H1 (cell line): ENCODE measurements at regions not wholly inside any gene's neighbourhood (a gene's known extent, or its start where the extent isn't known, plus 50 kb on each side); places are given as distances from the start of the nearest gene placed in this dataset.

ENCODE experiments used
- CTCF ChIA-PET: fragments of 300-600 bp; sonication (Branson Sonifier 250); formaldehyde crosslinking; loops from one replicate; lab custom pipeline; 2021; ENCODE audit not compliant: partially characterized antibody; lab: Charles Lee
- POLR2A ChIA-PET: fragments of 300-600 bp; sonication (Branson Sonifier 250); formaldehyde crosslinking; loops from one replicate; lab custom pipeline; 2021; ENCODE audit warnings: inconsistent platforms; ENCODE audit not compliant: partially characterized antibody; lab: Charles Lee
- DNase-seq, 2 experiments: peaks; one replicate each; pipeline versions ENCODE4 v3.0.0 to v3.0.0-alpha.2; 2010 to 2022; ENCODE audit warnings: low spot score in 2 of 2, low read depth in 1 of 2, mixed read lengths in 1 of 2
- FAIRE-seq: peaks from 2 replicates; lab custom pipeline; 2011; peaks lifted over from hg19 to GRCh38; lab: Jason Lieb, UNC
- H2AFZ ChIP-seq: 2 replicates; pipeline ENCODE4 v1.8.1; 2012; ENCODE audit warnings: low read length, inconsistent platforms
- H2AK5ac ChIP-seq: 2 replicates; pipeline ENCODE4 v1.6.1; 2013; ENCODE audit warnings: low read depth, low read length
- H2BK120ac ChIP-seq: replicated peaks from 2 replicates; pipeline ENCODE3; 2013; ENCODE audit warnings: low read depth, low read length, inconsistent platforms
- H2BK12ac ChIP-seq: 2 replicates; pipeline ENCODE4 v1.6.1; 2013; ENCODE audit warnings: low read depth, low read length
- H2BK15ac ChIP-seq: 2 replicates; pipeline ENCODE4 v1.6.1; 2013; ENCODE audit warnings: low read length
- H2BK20ac ChIP-seq: 2 replicates; pipeline ENCODE4 v1.6.1; 2013; ENCODE audit warnings: low read length
- H2BK5ac ChIP-seq: 2 replicates; pipeline ENCODE4 v1.6.1; 2013; ENCODE audit warnings: low read depth, low read length
- H3K14ac ChIP-seq: 2 replicates; pipeline ENCODE4 v1.6.1; 2013; ENCODE audit warnings: inconsistent platforms; ENCODE audit not compliant: insufficient read length
- H3K18ac ChIP-seq: 2 replicates; pipeline ENCODE4 v1.6.1; 2013; ENCODE audit warnings: low read length; ENCODE audit errors: extremely low read depth
- H3K23ac ChIP-seq: 2 replicates; pipeline ENCODE4 v1.6.1; 2013; ENCODE audit warnings: inconsistent platforms; ENCODE audit not compliant: insufficient read length
- H3K23me2 ChIP-seq: 2 replicates; pipeline ENCODE4 v1.6.1; 2013; ENCODE audit warnings: low read depth, low read length
- H3K27ac ChIP-seq: 2 replicates; pipeline ENCODE4 v1.6.1; 2011; ENCODE audit warnings: low read depth, low read length, inconsistent platforms
- H3K27me3 ChIP-seq, 4 experiments: replicated peaks in 1 of 4; 1 replicate in 1 of 4; 2 replicates in 3 of 4; pipeline versions ENCODE4 v1.6.1 to v1.8.1; 2011 to 2013; ENCODE audit warnings: low read length in 3 of 4, mild to moderate bottlenecking in 3 of 4, inconsistent platforms in 2 of 4, mixed read lengths in 2 of 4, moderate library complexity in 1 of 4; ENCODE audit not compliant: control insufficient read depth in 3 of 4, insufficient read depth in 3 of 4; ENCODE audit errors: extremely low read depth in 1 of 4
- H3K36me3 ChIP-seq, 4 experiments: 2 replicates each; pipeline versions ENCODE4 v1.6.1 to v1.8.1; 2011 to 2013; ENCODE audit warnings: mild to moderate bottlenecking in 4 of 4, low read length in 3 of 4, moderate library complexity in 2 of 4, control low read depth in 1 of 4, inconsistent platforms in 1 of 4; ENCODE audit not compliant: insufficient read depth in 4 of 4, control insufficient read depth in 2 of 4
- H3K4ac ChIP-seq: replicated peaks from 2 replicates; pipeline ENCODE3; 2013; ENCODE audit warnings: low read length, low read depth, mixed read lengths, inconsistent platforms; ENCODE audit not compliant: insufficient read length
- H3K4me1 ChIP-seq, 4 experiments: replicated peaks in 1 of 4; 1 replicate in 1 of 4; 2 replicates in 3 of 4; pipeline versions ENCODE4 v1.6.1 to v1.8.1; 2011 to 2013; ENCODE audit warnings: low read length in 3 of 4, inconsistent platforms in 2 of 4, mixed read lengths in 1 of 4; ENCODE audit not compliant: insufficient read depth in 4 of 4, control insufficient read depth in 3 of 4
- H3K4me2 ChIP-seq, 2 experiments: 2 replicates each; pipeline versions ENCODE4 v1.6.1 to v1.8.1; 2011 to 2013; ENCODE audit warnings: low read depth in 2 of 2, low read length in 2 of 2, control low read depth in 1 of 2, inconsistent platforms in 1 of 2, mild to moderate bottlenecking in 1 of 2; ENCODE audit not compliant: insufficient read depth in 1 of 2
- H3K4me3 ChIP-seq, 4 experiments: fragments of 200-600, 300-600 bp in 1 of 4; sonication (generic), shearing (Covaris generic), sonication (Bioruptor Twin) in 1 of 4; 2 replicates each; pipeline versions ENCODE4 v1.5.1 to v1.8.1; 2011 to 2016; ENCODE audit warnings: low read length in 4 of 4, low read depth in 3 of 4, control low read depth in 2 of 4, inconsistent platforms in 2 of 4, mild to moderate bottlenecking in 2 of 4, mixed read lengths in 1 of 4, moderate library complexity in 1 of 4; ENCODE audit not compliant: insufficient read depth in 2 of 4; ENCODE audit errors: extremely low read depth in 1 of 4
- H3K56ac ChIP-seq: replicated peaks from 2 replicates; pipeline ENCODE3; 2013; ENCODE audit warnings: low read depth, mild to moderate bottlenecking, mixed read lengths, low read length, inconsistent platforms; ENCODE audit not compliant: insufficient read length
- H3K79me1 ChIP-seq: 2 replicates; pipeline ENCODE4 v1.6.1; 2013; ENCODE audit warnings: low read depth, low read length, control low read depth
- H3K79me2 ChIP-seq, 2 experiments: 2 replicates each; pipeline versions ENCODE4 v1.6.1 to v1.8.1; 2012 to 2013; ENCODE audit warnings: low read length in 2 of 2, mild to moderate bottlenecking in 2 of 2, inconsistent platforms in 1 of 2; ENCODE audit not compliant: insufficient read depth in 2 of 2, control insufficient read depth in 1 of 2
- H3K9ac ChIP-seq, 4 experiments: replicated peaks in 1 of 4; 1 replicate in 1 of 4; 2 replicates in 3 of 4; pipeline versions ENCODE4 v1.6.1 to v1.8.1; 2011 to 2013; ENCODE audit warnings: low read depth in 3 of 4, low read length in 3 of 4, control low read depth in 2 of 4, mild to moderate bottlenecking in 2 of 4, moderate library complexity in 2 of 4, inconsistent platforms in 1 of 4; ENCODE audit errors: extremely low read depth in 1 of 4
- H3K9me3 ChIP-seq, 2 experiments: 2 replicates each; pipeline versions ENCODE4 v1.6.1 to v1.8.1; 2012 to 2013; ENCODE audit warnings: mild to moderate bottlenecking in 2 of 2, moderate library complexity in 2 of 2, control low read depth in 1 of 2, inconsistent platforms in 1 of 2, low read depth in 1 of 2, low read length in 1 of 2, mixed read lengths in 1 of 2; ENCODE audit not compliant: insufficient read depth in 2 of 2
- H4K20me1 ChIP-seq, 2 experiments: replicated peaks in 1 of 2; 2 replicates each; pipeline versions ENCODE3 to v1.8.1; 2011 to 2013; ENCODE audit warnings: inconsistent platforms in 2 of 2, low read length in 2 of 2, mild to moderate bottlenecking in 1 of 2; ENCODE audit not compliant: insufficient read depth in 2 of 2, control insufficient read depth in 1 of 2
- H4K5ac ChIP-seq: 2 replicates; pipeline ENCODE4 v1.6.1; 2013; ENCODE audit warnings: low read length, low read depth, mixed read lengths, inconsistent platforms; ENCODE audit not compliant: insufficient read length
- H4K8ac ChIP-seq: 2 replicates; pipeline ENCODE4 v1.8.0; 2013; ENCODE audit warnings: mild to moderate bottlenecking, moderate library complexity, low read length, inconsistent platforms; ENCODE audit not compliant: insufficient read depth; ENCODE audit errors: extremely low read depth
- H4K91ac ChIP-seq: replicated peaks from 2 replicates; pipeline ENCODE3; 2013; ENCODE audit warnings: low read length, mixed read lengths, inconsistent platforms; ENCODE audit not compliant: insufficient read length
- CBX5 ChIP-seq: fragments of 300-800, 300-1000 bp; sonication (generic); IDR thresholded peaks from 2 replicates; pipeline ENCODE4 v1.7.1; 2016; ENCODE audit warnings: antibody characterized with exemption, low read length, low read depth
- GTF2F1 ChIP-seq: IDR thresholded peaks from 2 replicates; pipeline ENCODE4 v1.6.1; 2012; ENCODE audit warnings: low read depth, low read length, improper control_type of control experiment, borderline replicate concordance
- PHF8 ChIP-seq: fragments of 200-600 bp; sonication (generic); conservative IDR thresholded peaks from 2 replicates; pipeline ENCODE4 v1.7.1; 2012; ENCODE audit warnings: low read depth, mild to moderate bottlenecking, inconsistent platforms, low read length, moderate library complexity
- POU5F1 ChIP-seq: IDR thresholded peaks from 2 replicates; pipeline ENCODE4 v1.6.1; 2011; ENCODE audit warnings: low read depth, mild to moderate bottlenecking, low read length, moderate library complexity
- RAD21 ChIP-seq, 2 experiments: IDR thresholded peaks in 1 of 2; conservative IDR thresholded peaks in 1 of 2; 2 replicates each; pipeline ENCODE4 v1.6.1; 2011; ENCODE audit warnings: low read depth in 2 of 2, low read length in 2 of 2, improper control_type of control experiment in 1 of 2, inconsistent platforms in 1 of 2, mild to moderate bottlenecking in 1 of 2, moderate library complexity in 1 of 2
- SRF ChIP-seq: IDR thresholded peaks from 2 replicates; pipeline ENCODE4 v1.6.1; 2011; ENCODE audit warnings: mild to moderate bottlenecking, low read depth, low read length, moderate library complexity
- TCF12 ChIP-seq: IDR thresholded peaks from 2 replicates; pipeline ENCODE4 v1.6.1; 2011; ENCODE audit warnings: low read depth, mild to moderate bottlenecking, low read length
- WGBS, 2 experiments: shearing (Covaris generic) in 1 of 2; methylation state at CpG; one replicate each; pipeline versions ENCODE4 v1.1.6 to v1.1.7; 2013 to 2015; ENCODE audit warnings: low lambda C conversion rate in 2 of 2, mixed read lengths in 2 of 2, inconsistent platforms in 1 of 2, low coverage in 1 of 2, missing lambda C conversion rate in 1 of 2; ENCODE audit not compliant: insufficient replicate concordance in 2 of 2, insufficient coverage in 1 of 2, insufficient read length in 1 of 2; ENCODE audit errors: extremely low coverage in 1 of 2, missing lambda C conversion rate in 1 of 2; 5-methylcytosine and 5-hydroxymethylcytosine counted together

- H4K20me1 ChIP-seq: no peaks in the 10 kb centered on the region
- no peaks in the 10 kb centered on the region for H3K36me3 ChIP-seq
- no peak overlapping the region for H3K23ac ChIP-seq
- no peaks in the 10 kb centered on the region for H3K79me1 ChIP-seq
- H3K18ac ChIP-seq: no peak overlapping the region
- H2BK12ac ChIP-seq: no peak overlapping the region
- no peak for DNase-seq
- FAIRE-seq: peak; percentile 19
- ChIA-PET CTCF (interaction anchor here (0.8 to 1.0 kb wide), 2 partner anchors 8 to 22 kb away, joined by 3 read pairs; no protein-coding TSS in a partner anchor), POLR2A (no interaction called here)
- no peak overlapping the region for H4K91ac ChIP-seq
- H2AFZ ChIP-seq: no peak overlapping the region
- H4K5ac ChIP-seq: no peak overlapping the region
- H2BK120ac ChIP-seq: no peak overlapping the region
- H2BK20ac ChIP-seq: no peak overlapping the region
- H2BK15ac ChIP-seq: no peak overlapping the region
- H4K8ac ChIP-seq: no peak overlapping the region
- H3K27ac ChIP-seq: no peak overlapping the region
- H3K14ac ChIP-seq: no peak overlapping the region
- 0 out of 7 replicates have a peak, but pooled peaks cover 0 to 3% (median 1%) of the 10 kb centered on the region in 4 experiments for H3K4me1 ChIP-seq
- no peak overlapping the region for H3K4me3 ChIP-seq
- H3K79me2 ChIP-seq: no peaks in the 10 kb centered on the region
- H3K23me2 ChIP-seq: no peaks in the 10 kb centered on the region
- no peaks in the 10 kb centered on the region for H3K27me3 ChIP-seq
- no peak overlapping the region for H3K4me2 ChIP-seq
- H2BK5ac ChIP-seq: no peak overlapping the region
- TF ChIP-seq PHF8: no peak
- TF ChIP-seq TCF12: no peak
- no peak for TF ChIP-seq CBX5
- no peak for TF ChIP-seq POU5F1
- TF ChIP-seq GTF2F1: no peak
- TF ChIP-seq RAD21 (IDR thresholded peaks at IDR 0.05 in 1 of 2, conservative IDR thresholded peaks at IDR 0.05 in 1 of 2; ENCODE audit: low read depth in 2 of 2, low read length in 2 of 2): no peak
- no peak for TF ChIP-seq SRF
- TF ChIP-seq, all 59 proteins: peak for 0
- H2AK5ac ChIP-seq: no peak overlapping the region
- WGBS, 2 experiments: 94% methylated on average over 7 of the region's 7 CpGs; no CpG with 5 or more reads in 1 of the 2 experiments
- H3K9ac ChIP-seq: no peak overlapping the region
- no peak overlapping the region for H3K4ac ChIP-seq
- no peak overlapping the region for H3K56ac ChIP-seq
- no peaks in the 10 kb centered on the region for H3K9me3 ChIP-seq
These were observed 68.3 kb downstream of the PJA1 start for GRCh38 chrX:69096963-69097362.
